DND-41 (cell line): ENCODE measurements at regions not wholly inside any gene's neighbourhood (a gene's known extent, or its start where the extent isn't known, plus 50 kb on each side); places are given as distances from the start of the nearest gene placed in this dataset.

Source experiments
- ATAC-seq: fragments of 200-7000 bp; cut with Tn5 transposase; 3 replicates; pipeline ENCODE4 v1.9.1; 2021; ENCODE audit warnings: low read depth; ENCODE audit not compliant: insufficient read depth
- DNase-seq: peaks from one replicate; pipeline ENCODE4 v3.0.0-alpha.2; 2020
- H2AFZ ChIP-seq: 2 replicates; pipeline ENCODE4 v1.6.0; 2012; ENCODE audit warnings: low read depth, low read length
- H3K27ac ChIP-seq: 2 replicates; pipeline ENCODE4 v1.5.1; 2012; ENCODE audit warnings: low read length, inconsistent platforms
- H3K27me3 ChIP-seq: fragments of 200-600 bp; sonication (generic); 2 replicates; pipeline ENCODE4 v1.6.0; 2012; ENCODE audit warnings: low read length, mild to moderate bottlenecking, inconsistent platforms; ENCODE audit not compliant: insufficient read depth, poor library complexity
- H3K36me3 ChIP-seq: 2 replicates; pipeline ENCODE4 v1.5.1; 2012; ENCODE audit warnings: low read length, inconsistent platforms; ENCODE audit not compliant: insufficient read depth
- H3K4me1 ChIP-seq: 2 replicates; pipeline ENCODE4 v1.5.1; 2012; ENCODE audit warnings: mild to moderate bottlenecking, low read length; ENCODE audit not compliant: insufficient read depth
- H3K4me2 ChIP-seq: 2 replicates; pipeline ENCODE4 v1.6.0; 2012; ENCODE audit warnings: mild to moderate bottlenecking, moderate library complexity, low read length, inconsistent platforms; ENCODE audit not compliant: insufficient read depth
- H3K4me3 ChIP-seq, 2 experiments: fragments of 200-600 bp in 1 of 2; shearing (Covaris generic) in 1 of 2; 2 replicates each; pipeline ENCODE4 v1.5.1; 2012 to 2016; ENCODE audit warnings: inconsistent platforms in 2 of 2, low read length in 2 of 2, mild to moderate bottlenecking in 2 of 2, low read depth in 1 of 2, moderate library complexity in 1 of 2
- H3K79me2 ChIP-seq: 2 replicates; pipeline ENCODE4 v1.6.0; 2012; ENCODE audit warnings: low read length, inconsistent platforms; ENCODE audit not compliant: insufficient read depth
- H3K9ac ChIP-seq: 2 replicates; pipeline ENCODE4 v1.6.0; 2012; ENCODE audit warnings: low read depth, mild to moderate bottlenecking, inconsistent platforms, low read length, moderate library complexity
- H3K9me3 ChIP-seq: 2 replicates; pipeline ENCODE4 v1.5.1; 2012; ENCODE audit warnings: low read length, moderate library complexity, mild to moderate bottlenecking, inconsistent platforms; ENCODE audit not compliant: insufficient read depth, severe bottlenecking
- H4K20me1 ChIP-seq: 2 replicates; pipeline ENCODE4 v1.6.0; 2012; ENCODE audit warnings: low read length; ENCODE audit not compliant: insufficient read depth
- CTCF ChIP-seq: IDR thresholded peaks from 2 replicates; pipeline ENCODE4 v1.5.1; 2012; ENCODE audit warnings: borderline replicate concordance, low read length, moderate library complexity, mild to moderate bottlenecking; ENCODE audit not compliant: poor library complexity, severe bottlenecking; ENCODE audit errors: extremely low read depth
- EZH2 ChIP-seq: IDR thresholded peaks from 3 replicates; pipeline ENCODE4 v1.6.1; 2012; ENCODE audit warnings: borderline replicate concordance, low read depth, mild to moderate bottlenecking, moderate library complexity, low read length, inconsistent platforms; ENCODE audit not compliant: severe bottlenecking

- H3K27me3 ChIP-seq = peaks cover 3% of the 10 kb centered on the region
- no peaks in the 10 kb centered on the region for H3K9me3 ChIP-seq
- H2AFZ ChIP-seq = no peak overlapping the region
- H4K20me1 ChIP-seq = no peaks in the 10 kb centered on the region
- TF ChIP-seq CTCF (no peak), EZH2 (no peak)
- H3K4me3 ChIP-seq = no peak overlapping the region
- no peak overlapping the region for H3K27ac ChIP-seq
- no peak for ATAC-seq
- no peak for DNase-seq
- H3K36me3 ChIP-seq = no peaks in the 10 kb centered on the region
- H3K9ac ChIP-seq = no peak overlapping the region
- no peaks in the 10 kb centered on the region for H3K4me1 ChIP-seq
- no peak overlapping the region for H3K4me2 ChIP-seq
- H3K79me2 ChIP-seq = no peaks in the 10 kb centered on the region
These were observed 145.9 kb downstream of the CARTPT start for GRCh38 chr5:71864730-71865601.

GRCh38 chr5:71865665-71866320 lies 146.7 kb downstream of the CARTPT start:
- no peaks in the 10 kb centered on the region for H3K79me2 ChIP-seq
- H3K27me3 ChIP-seq = peaks cover 3% of the 10 kb centered on the region
- H3K4me3 ChIP-seq = no peak overlapping the region
- no peak overlapping the region for H3K9ac ChIP-seq
- TF ChIP-seq CTCF (no peak), EZH2 (no peak)
- no peaks in the 10 kb centered on the region for H3K4me1 ChIP-seq
- no peaks in the 10 kb centered on the region for H3K9me3 ChIP-seq
- ATAC-seq (no peak), DNase-seq (no peak)
- no peak overlapping the region for H2AFZ ChIP-seq
- no peak overlapping the region for H3K27ac ChIP-seq
- no peaks in the 10 kb centered on the region for H3K36me3 ChIP-seq
- H3K4me2 ChIP-seq = no peak overlapping the region
- no peaks in the 10 kb centered on the region for H4K20me1 ChIP-seq

- Histone ChIP-seq H3K9me3 (no peaks in the 10 kb centered on the region), H3K4me3 (no peak overlapping the region), H3K79me2 (no peaks in the 10 kb centered on the region), H3K36me3 (no peaks in the 10 kb centered on the region), H3K9ac (no peak overlapping the region), H3K4me2 (no peak overlapping the region), H3K27ac (no peak overlapping the region), H3K4me1 (no peaks in the 10 kb centered on the region), H3K27me3 (no peaks in the 10 kb centered on the region), H2AFZ (no peak overlapping the region), H4K20me1 (no peaks in the 10 kb centered on the region)
- TF ChIP-seq CTCF (no peak), EZH2 (no peak)
- no peak for ATAC-seq
- no peak for DNase-seq
These were observed 153.3 kb downstream of the CARTPT start for GRCh38 chr5:71872311-71872864.
